ENCODE measurements at regions not wholly inside any gene's neighbourhood (a gene's known extent, or its start where the extent isn't known, plus 50 kb on each side); places are given as distances from the start of the nearest gene placed in this dataset.
A peak's percentile ranks its signal among the peaks of the same experiment; 100 is the strongest.

DNA sequence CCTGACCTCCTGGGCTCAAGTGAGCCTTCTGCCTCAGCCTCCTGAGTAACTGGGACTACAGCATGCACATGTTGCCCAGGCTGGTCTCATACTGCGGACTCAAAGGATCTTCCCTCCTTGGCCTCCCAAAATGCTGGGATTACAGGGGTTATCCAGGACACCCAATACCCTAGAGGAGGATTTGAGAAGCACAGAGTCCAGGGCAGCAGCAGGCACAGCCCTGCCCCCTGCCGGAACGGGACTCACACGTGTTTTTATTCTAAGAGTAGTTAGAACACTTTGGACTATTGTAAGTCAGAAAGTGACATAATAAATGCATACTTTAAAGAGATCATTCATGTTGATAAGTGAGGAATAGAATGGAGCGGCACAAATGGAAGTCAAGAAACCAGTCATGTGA is 80.2 kb downstream of the C6orf118 start:
- H3K27ac ChIP-seq = no peak overlapping the region
- TF ChIP-seq, protein P1, sequence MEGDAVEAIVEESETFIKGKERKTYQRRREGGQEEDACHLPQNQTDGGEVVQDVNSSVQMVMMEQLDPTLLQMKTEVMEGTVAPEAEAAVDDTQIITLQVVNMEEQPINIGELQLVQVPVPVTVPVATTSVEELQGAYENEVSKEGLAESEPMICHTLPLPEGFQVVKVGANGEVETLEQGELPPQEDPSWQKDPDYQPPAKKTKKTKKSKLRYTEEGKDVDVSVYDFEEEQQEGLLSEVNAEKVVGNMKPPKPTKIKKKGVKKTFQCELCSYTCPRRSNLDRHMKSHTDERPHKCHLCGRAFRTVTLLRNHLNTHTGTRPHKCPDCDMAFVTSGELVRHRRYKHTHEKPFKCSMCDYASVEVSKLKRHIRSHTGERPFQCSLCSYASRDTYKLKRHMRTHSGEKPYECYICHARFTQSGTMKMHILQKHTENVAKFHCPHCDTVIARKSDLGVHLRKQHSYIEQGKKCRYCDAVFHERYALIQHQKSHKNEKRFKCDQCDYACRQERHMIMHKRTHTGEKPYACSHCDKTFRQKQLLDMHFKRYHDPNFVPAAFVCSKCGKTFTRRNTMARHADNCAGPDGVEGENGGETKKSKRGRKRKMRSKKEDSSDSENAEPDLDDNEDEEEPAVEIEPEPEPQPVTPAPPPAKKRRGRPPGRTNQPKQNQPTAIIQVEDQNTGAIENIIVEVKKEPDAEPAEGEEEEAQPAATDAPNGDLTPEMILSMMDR (conservative IDR thresholded peaks at IDR 0.05) = peak; percentile 31

DNA sequence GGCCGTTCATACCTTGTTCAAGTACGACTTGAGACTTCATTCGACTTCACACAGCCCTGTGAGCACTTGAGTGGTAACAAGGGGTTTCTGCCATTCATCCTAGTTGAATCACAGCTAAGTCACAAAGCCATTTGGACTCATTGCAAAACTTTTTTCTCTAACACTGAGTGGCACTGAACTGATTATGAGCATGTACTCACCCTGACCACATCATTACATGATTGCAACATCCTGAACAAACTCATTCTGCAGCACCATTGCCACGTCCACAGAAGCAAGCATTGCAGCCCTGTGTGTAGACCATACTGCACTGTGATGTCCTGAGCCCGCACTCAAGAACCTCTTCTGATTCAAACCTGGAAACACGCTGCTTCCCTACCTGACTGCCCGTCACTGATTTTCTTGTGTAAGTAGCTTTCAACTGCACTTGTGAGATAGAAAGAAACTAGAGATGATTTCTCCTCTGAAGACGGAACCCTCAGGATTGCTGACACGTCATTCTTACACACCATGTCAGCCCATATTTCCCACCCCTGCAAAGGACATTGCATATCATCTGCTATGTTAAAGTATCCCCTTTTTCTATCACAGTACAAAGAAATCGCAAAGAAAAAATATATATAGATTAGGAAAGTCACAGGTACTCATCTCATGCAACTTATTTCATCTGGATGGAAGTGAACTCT is 81.6 kb downstream of the C6orf118 start:
- H3K27ac ChIP-seq = no peak overlapping the region
- TF ChIP-seq, protein P1 (conservative IDR thresholded peaks at IDR 0.05) = no peak

DNA sequence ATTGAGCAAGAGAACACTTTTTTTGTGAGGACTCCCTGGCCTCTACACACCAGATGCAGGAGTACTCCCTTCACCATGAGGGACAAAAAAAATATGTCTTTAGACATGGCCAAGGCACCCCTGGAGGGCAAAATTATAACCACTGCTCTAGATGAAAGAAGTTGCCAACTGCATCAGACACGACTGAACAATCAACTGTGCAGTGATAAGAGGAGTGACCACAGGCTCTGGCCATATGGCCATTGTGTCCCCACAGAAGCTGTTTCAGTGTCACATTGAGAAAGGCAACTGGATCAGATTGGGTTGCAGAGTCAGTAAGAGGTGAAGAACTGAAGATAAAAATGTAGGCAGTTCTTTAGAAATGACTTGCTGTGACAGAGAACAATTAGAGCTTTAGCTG is 85.7 kb downstream of the C6orf118 start:
- TF ChIP-seq, protein P1 (conservative IDR thresholded peaks at IDR 0.05) = no peak
- no peak overlapping the region for H3K27ac ChIP-seq

DNA sequence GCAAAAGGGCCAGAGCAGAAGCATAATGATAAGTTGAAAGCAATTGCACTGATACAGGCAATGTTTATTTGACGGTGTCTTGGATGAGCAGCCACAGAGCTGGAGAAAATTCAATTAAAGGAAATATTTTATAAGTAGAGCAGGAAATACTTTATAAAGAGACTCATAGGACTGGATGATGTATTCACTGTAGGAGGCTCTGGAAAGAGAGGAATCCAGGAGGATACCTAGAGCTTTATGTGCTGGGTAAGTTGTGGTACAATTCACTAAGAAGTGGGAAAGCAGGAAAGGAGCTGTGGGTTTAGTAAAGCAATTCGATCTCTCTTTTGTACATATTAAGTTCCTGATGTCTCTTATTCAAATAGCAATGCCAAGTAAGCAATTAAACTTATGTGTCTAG is 86.3 kb downstream of the C6orf118 start:
- TF ChIP-seq, protein P1 (conservative IDR thresholded peaks at IDR 0.05) = no peak
- H3K27ac ChIP-seq = no peak overlapping the region

DNA sequence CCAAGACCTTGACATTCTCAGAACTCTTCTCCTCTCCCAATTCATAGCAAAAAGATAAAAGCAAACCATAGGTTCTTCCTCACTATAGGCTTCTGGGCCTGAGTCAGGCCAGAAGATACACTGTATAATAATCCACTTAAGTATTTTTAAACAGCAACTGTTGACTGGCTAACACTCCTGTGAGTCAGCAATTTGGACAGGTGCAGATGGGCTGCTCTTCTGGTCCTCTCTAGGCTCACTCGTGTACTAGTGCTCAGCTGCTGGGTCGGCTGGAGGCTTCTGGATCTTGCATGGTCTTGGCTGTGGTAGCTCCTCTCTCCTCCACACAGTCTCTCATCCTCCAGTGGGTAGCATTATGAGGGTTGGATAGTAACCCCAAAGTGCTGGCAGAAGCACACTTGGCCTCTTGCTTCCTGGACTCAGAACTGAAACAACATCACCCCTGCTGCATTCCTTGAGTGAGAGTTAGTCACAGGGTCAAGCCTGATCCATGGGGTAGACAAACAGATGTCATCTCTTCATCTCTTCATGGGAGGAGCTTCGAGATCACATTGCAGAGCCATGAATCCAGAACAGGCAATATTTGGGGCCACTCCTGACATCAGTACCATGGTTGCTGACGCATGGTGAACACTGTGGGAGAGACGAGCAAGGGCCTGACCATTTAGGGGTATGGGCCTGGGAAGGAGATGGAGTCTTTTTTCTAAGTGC is 86.9 kb downstream of the C6orf118 start:
- no peak overlapping the region for H3K27ac ChIP-seq
- TF ChIP-seq, protein P1 (conservative IDR thresholded peaks at IDR 0.05) = no peak

DNA sequence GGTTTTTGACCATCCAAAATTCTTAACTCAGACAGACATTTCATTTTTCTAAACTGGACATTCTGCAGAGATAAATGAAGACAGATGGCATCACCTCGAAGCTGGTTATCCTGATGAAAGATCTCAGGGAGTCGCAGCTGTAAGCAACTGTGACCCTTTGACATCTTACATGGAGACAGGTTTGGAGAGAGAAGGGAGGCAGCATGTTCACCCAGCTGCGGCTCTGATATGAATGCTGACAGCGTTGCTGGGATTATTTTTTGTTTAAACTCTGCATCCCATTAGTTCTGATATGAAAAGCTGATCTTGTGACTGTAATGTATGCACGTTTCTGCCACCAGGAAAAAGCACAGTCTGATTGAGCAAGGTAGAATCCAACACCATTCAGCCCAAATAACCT is 89.4 kb downstream of the C6orf118 start:
- TF ChIP-seq, protein P1 (conservative IDR thresholded peaks at IDR 0.05) = no peak
- no peak overlapping the region for H3K27ac ChIP-seq

DNA sequence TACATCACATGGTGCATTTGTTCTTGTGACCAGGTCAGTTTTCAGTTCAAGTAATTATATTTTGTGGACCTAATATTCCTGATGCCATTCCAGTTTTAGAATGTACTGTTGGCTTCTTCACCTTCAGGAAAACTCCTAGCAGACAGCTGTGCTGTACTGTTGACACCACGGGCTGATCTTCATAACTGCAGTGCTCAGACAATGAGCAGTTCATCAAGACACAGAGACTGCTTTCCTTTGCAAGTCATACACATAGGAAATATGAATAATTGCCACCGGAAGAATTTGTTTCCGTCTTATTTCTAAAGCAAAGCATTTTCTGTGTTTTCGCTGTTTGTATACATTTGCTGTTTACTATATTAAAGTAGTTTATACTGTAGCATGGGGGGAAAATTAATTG is 89.8 kb downstream of the C6orf118 start:
- no peak overlapping the region for H3K27ac ChIP-seq
- TF ChIP-seq, protein P1 (conservative IDR thresholded peaks at IDR 0.05) = no peak
